Activated T-cell treated with anti-CD3 and anti-CD28 coated beads, Interleukin-2, amount 50 U/mL, for 72 hours (primary cell): ENCODE measurements at regions not wholly inside any gene's neighbourhood (a gene's known extent, or its start where the extent isn't known, plus 50 kb on each side); places are given as distances from the start of the nearest gene placed in this dataset.

ENCODE experiments used
- ATAC-seq, 2 donors: fragments of 150-1000 bp; cut with Tn5 transposase; replicated peaks in 1 of 2; 2 replicates each; pipeline ENCODE4 v1.10.0; 2021; ENCODE audit warnings: moderate library complexity in 2 of 2, mild to moderate bottlenecking in 1 of 2
- DNase-seq, 2 donors: peaks; one replicate each; pipeline ENCODE4 v3.0.0; 2021 to 2022; ENCODE audit warnings: mixed read lengths in 1 of 2
- H3K27ac Mint-ChIP-seq: one replicate; pipeline ENCODE4 v1.8.0; 2022; ENCODE audit warnings: mild to moderate bottlenecking, moderate library complexity, mixed read lengths
- H3K27me3 Mint-ChIP-seq: one replicate; pipeline ENCODE4 v1.8.0; 2022; ENCODE audit warnings: low read depth, mixed read lengths
- H3K36me3 Mint-ChIP-seq, 2 donors: one replicate each; pipeline ENCODE4 v1.8.0; 2022; ENCODE audit warnings: mixed read lengths in 2 of 2, mild to moderate bottlenecking in 1 of 2; ENCODE audit not compliant: insufficient read depth in 2 of 2
- H3K4me1 Mint-ChIP-seq: one replicate; pipeline ENCODE4 v1.8.0; 2022; ENCODE audit warnings: low read depth, mixed read lengths
- H3K4me3 Mint-ChIP-seq, 2 donors: one replicate each; pipeline ENCODE4 v1.8.0; 2022; ENCODE audit warnings: mild to moderate bottlenecking in 2 of 2, mixed read lengths in 2 of 2, moderate library complexity in 2 of 2
- H3K9me3 Mint-ChIP-seq, 2 donors: one replicate each; pipeline ENCODE4 v1.8.0; 2022; ENCODE audit warnings: mixed read lengths in 2 of 2

DNA sequence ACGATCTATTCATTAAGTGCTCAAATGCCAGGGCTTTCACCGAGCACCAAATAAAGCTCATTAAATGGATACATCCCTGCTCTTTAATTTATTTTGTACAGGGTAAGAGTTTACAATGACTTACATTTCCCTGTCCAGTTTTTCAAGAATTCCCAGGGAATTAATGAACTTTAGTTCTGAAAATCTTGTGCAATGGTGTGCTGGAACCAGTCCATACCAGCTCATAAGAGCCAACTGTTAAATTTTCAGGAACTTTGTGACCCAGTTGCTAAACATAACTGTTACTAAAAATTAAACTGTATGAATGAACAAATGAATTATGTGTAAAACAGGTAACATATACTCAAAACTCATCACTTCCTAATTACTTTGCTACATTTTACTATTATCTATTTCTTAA, 191.7 kb upstream of the RASGEF1B start:
- H3K4me1 Mint-ChIP-seq = peaks cover 13% of the 10 kb centered on the region
- DNase-seq (no peak), ATAC-seq (no peak)
- peaks cover 0 to 2% of the 10 kb centered on the region in 2 donors for H3K36me3 Mint-ChIP-seq
- H3K9me3 Mint-ChIP-seq = peaks cover 0 to 1% of the 10 kb centered on the region in 2 donors
- no peaks in the 10 kb centered on the region for H3K27me3 Mint-ChIP-seq
- no peak overlapping the region for H3K4me3 Mint-ChIP-seq
- no peak overlapping the region for H3K27ac Mint-ChIP-seq

DNA sequence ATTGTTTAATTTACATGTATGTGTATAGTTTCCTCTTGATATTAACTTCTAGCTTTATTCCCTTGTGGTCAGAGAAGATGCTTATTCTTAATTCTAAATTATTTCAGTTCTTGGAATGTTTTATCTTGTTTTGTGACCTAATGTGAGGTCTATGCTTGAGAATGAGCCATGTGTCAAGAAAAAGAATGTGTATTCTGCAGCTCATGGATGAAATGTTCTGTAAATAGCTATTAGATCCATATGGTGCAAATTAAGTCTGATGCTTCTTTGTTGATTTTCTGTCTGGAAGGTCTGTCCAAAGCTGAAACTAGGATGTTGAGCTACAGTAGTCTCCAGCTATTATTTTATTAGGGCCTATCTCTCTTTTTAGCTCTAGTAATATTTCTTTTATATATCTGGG, 187.3 kb upstream of the RASGEF1B start:
- Mint-ChIP-seq H3K27me3 (no peaks in the 10 kb centered on the region), H3K27ac (no peak overlapping the region), H3K9me3 (peaks cover 0 to 5% of the 10 kb centered on the region in 2 donors), H3K4me1 (no peaks in the 10 kb centered on the region), H3K36me3 (peaks cover 0 to 2% of the 10 kb centered on the region in 2 donors), H3K4me3 (no peak overlapping the region)
- DNase-seq = no peak
- ATAC-seq = no peak

DNA sequence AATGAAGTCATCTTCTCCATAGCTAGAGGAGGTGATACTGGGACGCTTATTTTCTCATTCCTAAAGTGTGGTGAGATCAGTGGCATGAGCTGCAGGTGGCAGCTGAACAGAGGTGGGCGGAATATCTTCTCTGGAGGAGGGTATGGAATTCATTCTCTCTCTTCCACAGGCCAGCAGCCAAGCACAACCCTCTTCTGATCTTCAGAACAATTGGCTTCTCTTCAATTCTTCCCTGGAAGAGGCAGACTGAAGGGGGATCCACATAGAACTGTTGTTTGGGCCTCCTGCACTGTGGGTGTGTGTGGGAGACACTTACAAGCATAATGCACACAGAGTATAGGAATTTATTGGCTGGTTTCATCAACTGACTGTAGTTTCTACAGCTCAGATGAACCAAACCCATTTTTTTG, 180.4 kb upstream of the RASGEF1B start:
- Mint-ChIP-seq H3K4me3 (peak overlapping the region in 1 of 2 donors; percentile 46), H3K27me3 (no peaks in the 10 kb centered on the region), H3K27ac (peak overlapping the region; percentile 35), H3K36me3 (no peaks in the 10 kb centered on the region), H3K9me3 (peaks cover 0 to 3% of the 10 kb centered on the region in 2 donors), H3K4me1 (peaks cover 55% of the 10 kb centered on the region)
- DNase-seq (no peak), ATAC-seq (peak; percentile 22 to 52)

DNA sequence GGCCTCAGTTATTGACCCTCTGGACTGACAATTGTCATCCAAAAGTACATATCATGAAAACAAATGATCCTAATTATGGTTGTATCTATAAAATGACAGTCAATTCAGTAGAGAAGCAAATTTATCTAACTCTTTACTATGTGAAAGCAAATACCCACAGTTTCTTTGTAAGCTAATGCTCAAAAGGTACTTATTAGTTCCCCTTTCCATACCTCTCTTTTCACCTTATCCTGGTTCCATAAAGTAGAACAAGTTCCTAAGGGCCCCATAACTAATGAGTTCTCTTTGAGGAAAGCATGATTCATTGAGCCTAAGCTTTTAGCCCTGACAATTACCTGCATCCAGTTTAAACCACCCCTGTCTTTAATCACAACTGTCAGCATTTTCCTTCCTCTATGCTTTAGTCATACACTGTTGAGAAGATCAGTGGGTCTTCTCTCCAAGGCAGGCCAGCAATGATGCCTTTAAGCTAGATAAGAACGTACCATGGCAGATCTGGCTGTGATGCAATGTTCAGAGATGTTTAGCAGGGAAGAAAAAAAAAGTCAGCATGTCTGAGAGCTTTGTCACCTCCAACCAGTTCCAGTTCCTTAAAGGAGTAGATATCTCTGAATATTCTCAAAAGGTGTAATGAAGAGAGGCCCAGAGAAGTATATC, 179.7 kb upstream of the RASGEF1B start:
- peak overlapping the region; percentile 68 for H3K27ac Mint-ChIP-seq
- peak; percentile 56 to 72 for ATAC-seq
- H3K36me3 Mint-ChIP-seq = no peaks in the 10 kb centered on the region
- no peaks in the 10 kb centered on the region for H3K27me3 Mint-ChIP-seq
- DNase-seq = no peak
- peaks cover 0 to 3% of the 10 kb centered on the region in 2 donors for H3K9me3 Mint-ChIP-seq
- peak overlapping the region; percentile 14 to 33 for H3K4me3 Mint-ChIP-seq
- peaks cover 55% of the 10 kb centered on the region for H3K4me1 Mint-ChIP-seq

DNA sequence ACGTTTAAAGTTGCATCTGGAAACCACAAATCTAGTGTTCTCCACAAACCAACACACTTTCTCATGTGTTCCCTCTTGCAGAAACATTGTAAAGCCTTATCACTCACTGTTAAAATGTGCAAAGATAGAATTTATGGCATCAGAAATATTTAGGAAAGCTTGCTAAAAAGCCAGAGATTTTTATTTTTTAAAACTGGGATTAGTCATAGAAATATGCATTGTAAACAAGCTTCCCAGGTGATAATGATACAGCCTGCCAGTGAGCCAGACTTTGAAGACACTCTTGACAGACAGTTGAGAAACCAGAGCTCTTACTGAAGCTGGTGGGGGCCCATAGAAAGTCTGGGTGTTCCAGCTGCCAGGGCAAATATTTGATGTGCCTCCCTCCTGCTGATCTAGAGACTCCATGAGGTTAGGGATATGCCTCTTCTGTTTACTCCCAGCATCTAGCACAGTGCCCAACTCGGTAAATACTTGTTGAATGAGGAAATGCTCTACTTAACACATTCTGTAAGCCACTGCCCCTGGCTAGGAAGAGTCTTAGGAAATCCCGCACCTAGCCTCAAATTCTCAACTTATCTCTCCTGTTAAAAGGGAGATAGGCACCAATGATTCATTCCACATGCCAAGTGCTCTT, 179.0 kb upstream of the RASGEF1B start:
- ATAC-seq (no peak), DNase-seq (no peak)
- Mint-ChIP-seq H3K4me1 (peaks cover 55% of the 10 kb centered on the region), H3K9me3 (no peaks in the 10 kb centered on the region), H3K27ac (no peak overlapping the region), H3K27me3 (no peaks in the 10 kb centered on the region), H3K36me3 (no peaks in the 10 kb centered on the region), H3K4me3 (no peak overlapping the region)

DNA sequence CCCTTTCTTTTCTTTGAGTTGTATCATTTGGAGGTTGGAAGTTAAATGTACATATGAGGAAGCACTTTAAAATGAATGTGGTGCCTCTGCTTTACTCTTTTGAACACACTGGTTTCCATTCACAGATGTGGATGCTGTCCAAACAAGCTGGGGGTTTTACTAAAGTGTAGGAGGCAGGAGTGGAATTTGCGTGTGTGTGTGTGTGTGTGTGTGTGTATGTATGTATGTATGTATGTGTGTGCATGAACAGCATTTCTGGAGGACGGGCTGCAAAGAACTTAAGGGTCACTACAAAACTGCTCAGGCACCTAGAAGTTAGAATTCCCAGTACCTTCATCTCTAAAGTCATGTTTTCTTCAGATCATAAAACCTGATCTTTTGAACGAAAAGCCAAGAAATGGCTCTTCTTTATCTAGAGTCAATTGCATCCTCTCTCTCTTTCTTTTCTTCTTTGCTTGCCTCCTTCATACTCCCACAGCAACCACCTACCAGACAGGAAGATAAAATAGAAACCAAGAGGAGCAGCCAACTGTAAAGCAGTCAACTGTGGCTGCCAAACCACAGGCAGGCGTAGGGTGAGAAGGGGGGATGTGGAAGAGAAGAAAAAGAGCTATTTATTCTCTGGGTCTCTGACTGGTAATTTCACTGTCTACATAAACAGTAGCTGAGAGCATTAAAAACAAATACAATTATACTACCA, 177.0 kb upstream of the RASGEF1B start:
- Mint-ChIP-seq H3K27ac (peak overlapping the region; percentile 2), H3K9me3 (peaks cover 0 to 5% of the 10 kb centered on the region in 2 donors), H3K36me3 (peaks cover 0 to 5% of the 10 kb centered on the region in 2 donors), H3K4me1 (peaks cover 55% of the 10 kb centered on the region), H3K27me3 (no peaks in the 10 kb centered on the region), H3K4me3 (peak overlapping the region; percentile 38 to 55)
- peak; percentile 23 to 35 for DNase-seq
- peak; percentile 67 to 80 for ATAC-seq

DNA sequence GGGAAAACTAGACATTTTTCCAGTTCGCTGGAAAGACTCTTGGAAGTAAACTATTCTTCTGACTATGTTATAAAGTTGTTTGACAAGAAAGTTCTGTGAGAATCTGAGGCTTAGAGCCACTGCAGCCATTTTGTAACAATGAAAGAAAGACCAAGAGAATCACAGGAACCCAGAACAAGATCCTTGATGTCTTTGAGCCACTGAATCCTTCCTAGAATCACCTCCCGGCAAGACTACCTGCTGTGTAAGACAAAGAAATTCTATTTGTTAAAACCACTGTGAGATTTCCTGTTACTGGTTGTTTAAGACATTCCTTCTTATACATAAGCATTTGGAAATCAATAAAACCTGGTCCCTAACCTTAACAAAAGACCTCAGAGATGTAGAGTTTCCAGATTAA, 175.7 kb upstream of the RASGEF1B start:
- DNase-seq (no peak), ATAC-seq (no peak)
- H3K27ac Mint-ChIP-seq = peak overlapping the region; percentile 29
- peaks cover 0 to 6% of the 10 kb centered on the region in 2 donors for H3K36me3 Mint-ChIP-seq
- H3K9me3 Mint-ChIP-seq = peaks cover 0 to 5% of the 10 kb centered on the region in 2 donors
- peaks cover 44% of the 10 kb centered on the region for H3K4me1 Mint-ChIP-seq
- H3K27me3 Mint-ChIP-seq = no peaks in the 10 kb centered on the region
- no peak overlapping the region for H3K4me3 Mint-ChIP-seq

DNA sequence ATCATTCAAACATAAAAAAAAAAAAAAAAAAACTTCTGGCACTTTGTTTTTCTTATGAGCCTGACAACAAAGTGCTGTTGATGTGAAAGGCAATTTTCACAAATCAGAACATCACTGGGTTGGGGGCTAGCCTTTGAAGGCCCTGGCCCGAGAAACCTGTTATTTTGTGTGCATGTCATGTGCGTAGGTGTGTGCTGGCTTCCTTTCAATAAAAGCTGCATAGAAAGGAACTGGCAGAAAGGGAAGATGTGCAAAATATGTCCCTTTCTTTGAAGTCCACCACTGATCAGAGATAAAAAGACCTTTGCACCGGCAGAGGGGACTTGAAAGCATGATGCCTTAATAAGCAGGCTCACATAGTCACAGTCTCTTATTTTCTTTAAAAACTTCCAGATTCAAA, 170.8 kb upstream of the RASGEF1B start:
- Mint-ChIP-seq H3K27me3 (no peaks in the 10 kb centered on the region), H3K9me3 (peaks cover 0 to 5% of the 10 kb centered on the region in 2 donors), H3K36me3 (peaks cover 0 to 6% of the 10 kb centered on the region in 2 donors), H3K4me3 (no peak overlapping the region), H3K4me1 (no peaks in the 10 kb centered on the region), H3K27ac (no peak overlapping the region)
- DNase-seq (no peak), ATAC-seq (no peak)

DNA sequence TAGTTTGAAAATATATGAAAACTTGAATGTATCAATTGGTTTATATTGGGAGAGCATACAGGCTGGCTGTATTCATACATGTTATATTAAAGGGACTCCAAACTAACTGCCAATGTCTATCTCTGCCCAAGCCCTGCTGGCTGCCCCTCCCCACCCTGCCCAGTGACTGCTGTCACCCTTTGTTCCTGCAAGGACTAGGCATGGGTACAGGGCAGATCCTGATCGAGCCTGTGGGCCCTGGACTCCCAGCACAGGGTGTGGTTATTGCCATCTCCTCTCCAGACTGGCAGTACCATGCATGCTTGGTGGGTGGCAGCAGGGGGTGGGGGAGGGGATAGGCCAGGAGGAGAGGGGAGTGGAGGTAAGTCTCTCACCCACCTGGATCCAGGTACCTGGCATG, 167.5 kb upstream of the RASGEF1B start:
- DNase-seq (no peak), ATAC-seq (peak in 1 of 2 donors; percentile 23)
- H3K27ac Mint-ChIP-seq = no peak overlapping the region
- peaks cover 0 to 4% of the 10 kb centered on the region in 2 donors for H3K36me3 Mint-ChIP-seq
- H3K4me3 Mint-ChIP-seq = no peak overlapping the region
- H3K27me3 Mint-ChIP-seq = no peaks in the 10 kb centered on the region
- H3K4me1 Mint-ChIP-seq = no peaks in the 10 kb centered on the region
- H3K9me3 Mint-ChIP-seq = peaks cover 0 to 2% of the 10 kb centered on the region in 2 donors

DNA sequence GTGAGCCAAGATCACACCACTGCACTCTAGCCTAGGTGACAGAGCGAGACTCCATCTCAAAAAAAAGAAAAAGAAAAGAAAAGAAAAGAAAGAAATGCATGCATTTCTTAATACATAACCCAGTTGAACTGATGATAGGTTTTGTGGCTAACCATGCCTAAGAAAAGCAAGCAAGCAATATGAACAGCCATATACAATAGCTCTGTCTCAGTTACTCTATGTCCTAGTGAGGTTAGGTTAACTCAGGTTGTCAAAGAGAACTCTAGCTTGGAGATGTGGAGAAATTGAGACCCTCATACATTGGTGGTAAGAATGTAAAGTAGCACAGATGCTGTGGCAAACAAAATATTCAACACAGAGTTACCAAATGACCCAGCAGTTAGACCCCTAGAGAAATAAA, 167.0 kb upstream of the RASGEF1B start:
- Mint-ChIP-seq H3K27me3 (no peaks in the 10 kb centered on the region), H3K9me3 (peaks cover 0 to under 1% of the 10 kb centered on the region in 2 donors), H3K27ac (no peak overlapping the region), H3K36me3 (peaks cover 0 to under 1% of the 10 kb centered on the region in 2 donors), H3K4me1 (no peaks in the 10 kb centered on the region), H3K4me3 (no peak overlapping the region)
- DNase-seq (no peak), ATAC-seq (peak; percentile 23 to 57)

DNA sequence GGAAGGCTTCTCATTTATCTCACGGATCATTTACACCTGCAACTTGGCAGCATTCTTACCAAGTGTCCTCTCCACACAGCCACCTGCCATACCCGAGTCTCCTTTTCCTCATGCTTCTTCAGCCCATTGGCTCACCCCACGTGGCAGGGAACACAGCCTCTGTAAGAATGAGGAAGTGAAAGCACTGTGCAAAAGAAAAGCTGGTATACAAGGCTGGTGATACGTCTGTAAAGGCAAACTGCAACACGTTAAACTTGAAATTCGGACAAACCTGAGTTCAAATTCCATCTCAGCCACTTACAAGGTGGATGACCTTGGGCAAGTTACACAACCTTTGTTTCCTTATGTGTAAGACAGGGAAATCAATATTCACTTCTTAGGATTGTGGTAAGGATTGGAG, 164.0 kb upstream of the RASGEF1B start:
- DNase-seq (no peak), ATAC-seq (no peak)
- Mint-ChIP-seq H3K36me3 (no peaks in the 10 kb centered on the region), H3K4me3 (no peak overlapping the region), H3K4me1 (peaks cover 7% of the 10 kb centered on the region), H3K27ac (no peak overlapping the region), H3K9me3 (no peaks in the 10 kb centered on the region), H3K27me3 (no peaks in the 10 kb centered on the region)

DNA sequence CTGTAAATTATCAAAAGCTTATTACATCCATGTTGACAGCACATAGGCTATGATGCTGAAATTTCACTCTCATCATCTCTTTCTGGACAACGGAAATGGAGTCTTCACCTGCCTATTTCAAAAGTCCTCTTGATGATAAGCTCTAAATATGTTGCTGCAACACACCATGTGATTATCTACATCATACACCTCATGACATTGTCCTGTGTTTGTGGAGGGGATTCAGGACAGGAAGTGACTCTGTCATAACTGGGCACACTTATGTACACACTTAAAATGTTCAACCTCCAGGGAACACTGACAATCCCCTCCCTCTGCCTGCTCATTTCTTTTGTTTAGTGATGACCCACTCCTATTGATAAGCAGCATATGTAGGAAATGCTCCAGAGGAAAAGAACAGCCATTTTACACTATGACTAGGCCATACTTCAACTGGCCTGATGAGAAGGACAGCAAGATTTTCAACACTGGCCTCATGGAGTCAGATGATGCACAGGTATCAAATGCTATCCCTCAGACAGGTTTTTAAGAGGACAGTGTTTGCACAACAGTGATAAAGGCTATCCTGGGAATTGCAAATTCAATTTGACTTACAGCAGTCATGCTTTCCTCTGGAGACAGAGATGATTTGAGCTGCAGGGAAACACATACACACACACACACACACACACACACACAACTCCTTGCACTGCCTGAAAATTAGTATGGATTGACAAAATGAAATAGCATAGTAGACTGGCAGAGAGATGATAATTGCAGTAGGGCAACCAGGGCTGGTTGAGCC, 163.3 kb upstream of the RASGEF1B start:
- Mint-ChIP-seq H3K4me3 (no peak overlapping the region), H3K27me3 (no peaks in the 10 kb centered on the region), H3K36me3 (no peaks in the 10 kb centered on the region), H3K27ac (no peak overlapping the region), H3K4me1 (peaks cover 7% of the 10 kb centered on the region), H3K9me3 (no peaks in the 10 kb centered on the region)
- no peak for ATAC-seq
- DNase-seq = no peak

DNA sequence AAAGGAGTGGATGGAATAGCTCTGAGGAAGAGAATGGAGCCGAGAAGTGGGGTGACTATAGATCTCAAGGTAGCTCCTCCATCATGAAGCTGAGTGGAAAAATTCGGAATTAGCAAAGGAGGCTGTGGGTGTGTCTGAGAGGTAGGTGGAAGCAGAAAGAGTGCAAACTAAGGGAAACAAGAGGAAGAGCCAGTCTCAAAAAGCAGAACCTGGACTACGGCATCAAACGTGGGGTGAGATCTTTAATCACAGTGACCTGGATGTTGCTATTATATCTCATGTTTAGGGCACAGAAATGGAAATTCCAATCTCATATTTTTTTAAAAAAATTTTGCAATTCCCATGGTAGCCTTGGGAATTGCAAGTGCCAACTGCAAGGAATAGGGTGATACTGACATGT, 162.5 kb upstream of the RASGEF1B start:
- no peak for ATAC-seq
- Mint-ChIP-seq H3K27me3 (no peaks in the 10 kb centered on the region), H3K9me3 (no peaks in the 10 kb centered on the region), H3K36me3 (no peaks in the 10 kb centered on the region), H3K4me3 (no peak overlapping the region), H3K4me1 (peaks cover 11% of the 10 kb centered on the region), H3K27ac (no peak overlapping the region)
- DNase-seq = no peak
